ENCODE measurements at regions not wholly inside any gene's neighbourhood (a gene's known extent, or its start where the extent isn't known, plus 50 kb on each side); places are given as distances from the start of the nearest gene placed in this dataset.

GRCh38 chr16:61270726-61271125 is 765.5 kb downstream of the CDH8 start:
- no peak for TF ChIP-seq POLR2A (IDR thresholded peaks at IDR 0.05)
- no peak for TF ChIP-seq CTCF (IDR thresholded peaks at IDR 0.05)

Measured in testis (tissue), 2 donors.